SK-N-SH (cell line): ENCODE measurements at regions not wholly inside any gene's neighbourhood (a gene's known extent, or its start where the extent isn't known, plus 50 kb on each side); places are given as distances from the start of the nearest gene placed in this dataset.

ENCODE experiments used
- CTCF ChIA-PET: fragments of 300-600, 350-600 bp; formaldehyde crosslinking; extraction: SDS; loops from one replicate; lab custom pipeline; 2021; lab: Yijun Ruan, JAX
- POLR2A ChIA-PET: fragments of 350-600 bp; sonication (Branson Sonifier 250); formaldehyde crosslinking; extraction: SDS; loops from one replicate; lab custom pipeline; 2020; ENCODE audit warnings: antibody characterized with exemption, inconsistent platforms; lab: Yijun Ruan, JAX
- DNase-seq: peaks from one replicate; pipeline ENCODE4 v3.0.0; 2012
- H2AFZ ChIP-seq: fragments of 200-600 bp; sonication (generic); 2 replicates; pipeline ENCODE4 v1.8.1; 2016; ENCODE audit warnings: antibody characterized with exemption, mild to moderate bottlenecking, low read depth
- H3F3A ChIP-seq: fragments of 200-600 bp; sonication (generic); replicated peaks from 2 replicates; pipeline ENCODE3; 2016; ENCODE audit warnings: antibody characterized with exemption, mild to moderate bottlenecking; ENCODE audit not compliant: insufficient read depth
- H3K27ac ChIP-seq, 2 experiments: fragments of 200-500 bp in 1 of 2; fragments of 200-600 bp in 1 of 2; sonication (Bioruptor generic) in 1 of 2; sonication (generic), shearing (Covaris generic) in 1 of 2; 2 replicates each; pipeline versions ENCODE4 v1.5.1 to v1.6.1; 2014 to 2016; ENCODE audit warnings: low read depth in 2 of 2, inconsistent platforms in 1 of 2, low read length in 1 of 2, mild to moderate bottlenecking in 1 of 2, mixed read lengths in 1 of 2
- H3K27me3 ChIP-seq: fragments of 200-600 bp; sonication (generic), shearing (Covaris generic); 2 replicates; pipeline ENCODE4 v1.6.1; 2016; ENCODE audit warnings: mixed run types; ENCODE audit not compliant: insufficient read depth
- H3K36me3 ChIP-seq, 2 experiments: fragments of 200-500 bp in 1 of 2; fragments of 200-600 bp in 1 of 2; sonication (Bioruptor generic) in 1 of 2; sonication (generic) in 1 of 2; replicated peaks in 1 of 2; 2 replicates each; pipeline versions ENCODE3 to v1.5.1; 2014 to 2016; ENCODE audit warnings: low read length in 1 of 2, mild to moderate bottlenecking in 1 of 2; ENCODE audit not compliant: insufficient read depth in 2 of 2, control insufficient read depth in 1 of 2
- H3K4me1 ChIP-seq, 2 experiments: fragments of 200-500 bp in 1 of 2; fragments of 200-600 bp in 1 of 2; sonication (Bioruptor generic) in 1 of 2; sonication (generic), shearing (Covaris generic) in 1 of 2; 2 replicates each; pipeline versions ENCODE4 v1.5.1 to v1.6.1; 2014 to 2016; ENCODE audit warnings: low read depth in 1 of 2, low read length in 1 of 2, mixed run types in 1 of 2; ENCODE audit not compliant: insufficient read depth in 2 of 2, control insufficient read depth in 1 of 2
- H3K4me2 ChIP-seq: fragments of 200-600 bp; sonication (generic), shearing (Covaris generic); 2 replicates; pipeline ENCODE4 v1.6.1; 2017; ENCODE audit warnings: mixed run types
- H3K4me3 ChIP-seq, 2 experiments: fragments of 200-500 bp in 1 of 2; fragments of 200-600 bp in 1 of 2; sonication (Bioruptor generic) in 1 of 2; sonication (generic), shearing (Covaris generic) in 1 of 2; 2 replicates each; pipeline versions ENCODE4 v1.5.1 to v1.8.1; 2014 to 2016; ENCODE audit warnings: low read depth in 2 of 2, inconsistent platforms in 1 of 2, low read length in 1 of 2, mild to moderate bottlenecking in 1 of 2, mixed read lengths in 1 of 2, moderate library complexity in 1 of 2
- H3K79me2 ChIP-seq: fragments of 200-600 bp; sonication (generic); 2 replicates; pipeline ENCODE4 v1.8.1; 2017; ENCODE audit warnings: mild to moderate bottlenecking; ENCODE audit not compliant: insufficient read depth
- H3K9ac ChIP-seq: fragments of 200-600 bp; sonication (generic); 2 replicates; pipeline ENCODE4 v1.6.1; 2017; ENCODE audit warnings: mixed run types
- H3K9me2 ChIP-seq: fragments of 200-600 bp; sonication (generic); 2 replicates; pipeline ENCODE4 v1.6.1; 2017; ENCODE audit warnings: mixed run types
- H3K9me3 ChIP-seq: fragments of 200-600 bp; sonication (generic); 2 replicates; pipeline ENCODE4 v1.6.1; 2017; ENCODE audit warnings: mixed run types, mild to moderate bottlenecking, moderate library complexity
- H4K20me1 ChIP-seq: fragments of 200-600 bp; sonication (generic); 2 replicates; pipeline ENCODE4 v1.6.1; 2017; ENCODE audit warnings: mild to moderate bottlenecking, mixed run types; ENCODE audit not compliant: insufficient read depth
- FOXJ3 ChIP-seq: sonication (generic); formaldehyde crosslinking; IDR thresholded peaks from 2 replicates; pipeline ENCODE4 v1.5.1; 2020; ENCODE audit warnings: mild to moderate bottlenecking, missing genetic modification reagents
- GABPA ChIP-seq: IDR thresholded peaks from 2 replicates; pipeline ENCODE4 v1.4.0; 2012; ENCODE audit warnings: low read depth, mild to moderate bottlenecking
- GATA2 ChIP-seq: sonication (generic); formaldehyde crosslinking; IDR thresholded peaks from 2 replicates; pipeline ENCODE4 v1.5.0; 2020; ENCODE audit warnings: mild to moderate bottlenecking, missing genetic modification reagents
- IRF3 ChIP-seq: fragments of 150-350 bp; IDR thresholded peaks from 2 replicates; pipeline ENCODE4 v1.6.1; 2016; ENCODE audit warnings: mild to moderate bottlenecking, low read depth, low read length
- JUND ChIP-seq: IDR thresholded peaks from 2 replicates; pipeline ENCODE4 v1.4.0; 2012
- MAX ChIP-seq: IDR thresholded peaks from 2 replicates; pipeline ENCODE4 v1.4.0; 2012; ENCODE audit warnings: low read depth
- POLR2AphosphoS5 ChIP-seq: IDR thresholded peaks from 2 replicates; pipeline ENCODE4 v1.6.1; 2012; ENCODE audit warnings: low read depth, low read length
- RAD21 ChIP-seq: IDR thresholded peaks from 2 replicates; pipeline ENCODE4 v1.6.1; 2012; ENCODE audit warnings: mild to moderate bottlenecking, low read length
- REST ChIP-seq: IDR thresholded peaks from 2 replicates; pipeline ENCODE4 v1.6.1; 2012; ENCODE audit warnings: mild to moderate bottlenecking, low read depth, low read length, moderate library complexity
- RFX5 ChIP-seq: IDR thresholded peaks from 2 replicates; pipeline ENCODE4 v1.6.1; 2012; ENCODE audit warnings: mild to moderate bottlenecking, improper control_type of control experiment, low read length
- RXRA ChIP-seq: IDR thresholded peaks from 2 replicates; pipeline ENCODE4 v1.4.0; 2012; ENCODE audit warnings: low read depth, mild to moderate bottlenecking, borderline replicate concordance
- SIN3A ChIP-seq: IDR thresholded peaks from 2 replicates; pipeline ENCODE4 v1.6.1; 2012; ENCODE audit warnings: low read depth, mild to moderate bottlenecking, low read length, moderate library complexity, borderline replicate concordance
- TCF12 ChIP-seq: IDR thresholded peaks from 2 replicates; pipeline ENCODE4 v1.4.0; 2012
- USF1 ChIP-seq: IDR thresholded peaks from 2 replicates; pipeline ENCODE4 v1.4.0; 2012; ENCODE audit warnings: low read depth, borderline replicate concordance
- ZBTB33 ChIP-seq: IDR thresholded peaks from 2 replicates; pipeline ENCODE4 v1.4.0; 2012; ENCODE audit warnings: low read depth, borderline replicate concordance
- WGBS: methylation state at CpG from one replicate; pipeline ENCODE4 v1.1.6; 2017; ENCODE audit warnings: low lambda C conversion rate; 5-methylcytosine and 5-hydroxymethylcytosine counted together

- Histone ChIP-seq H3K4me2 (no peak overlapping the region), H4K20me1 (no peaks in the 10 kb centered on the region), H3K27me3 (peaks cover 33% of the 10 kb centered on the region; the same call in 1 of the 2 replicates), H3K9me3 (no peaks in the 10 kb centered on the region), H3F3A (no peaks in the 10 kb centered on the region), H3K4me1 (no peaks in the 10 kb centered on the region), H3K27ac (no peak overlapping the region), H3K9ac (no peak overlapping the region), H3K9me2 (no peaks in the 10 kb centered on the region), H3K4me3 (no peak overlapping the region), H3K79me2 (no peaks in the 10 kb centered on the region), H3K36me3 (no peaks in the 10 kb centered on the region), H2AFZ (no peak overlapping the region)
- POLR2A ChIA-PET, result no interaction called here
- no peak for DNase-seq
- no peak for TF ChIP-seq JUND
- TF ChIP-seq GATA2 (CRISPR knock-in tag), result no peak
- no peak for TF ChIP-seq USF1
- TF ChIP-seq RAD21, result no peak
- TF ChIP-seq FOXJ3, result no peak
- TF ChIP-seq GABPA, result no peak
- no peak for TF ChIP-seq SIN3A
- TF ChIP-seq POLR2AphosphoS5, result no peak
- no peak for TF ChIP-seq TCF12
- no peak for TF ChIP-seq IRF3
- TF ChIP-seq MAX, result no peak
- TF ChIP-seq ZBTB33, result no peak
- no peak for TF ChIP-seq RFX5
- no peak for TF ChIP-seq RXRA
- no peak for TF ChIP-seq REST
- TF ChIP-seq, all 33 proteins: peak for 0
- CTCF ChIA-PET, result no interaction called here
- WGBS, result 2% methylated on average over 4 of the region's 6 CpGs
Measured at GRCh38 chr5:2332521-2332920, 419.0 kb downstream of the IRX2 start.
